GM12872 (cell line): ENCODE measurements at regions not wholly inside any gene's neighbourhood (a gene's known extent, or its start where the extent isn't known, plus 50 kb on each side); places are given as distances from the start of the nearest gene placed in this dataset.

ENCODE experiments used
- CTCF ChIP-seq: IDR thresholded peaks from 3 replicates; pipeline ENCODE4 v1.5.1; 2011; ENCODE audit warnings: low read depth, mild to moderate bottlenecking, low read length, moderate library complexity; ENCODE audit not compliant: insufficient read depth

- TF ChIP-seq CTCF: no peak
Observed at GRCh38 chr6:40936818-40937251, 102.2 kb downstream of the UNC5CL start.

GRCh38 chr6:40933864-40934263 lies 105.2 kb downstream of the UNC5CL start:
- TF ChIP-seq CTCF: no peak

GRCh38 chr6:40932953-40933352 lies 106.1 kb downstream of the UNC5CL start:
- no peak for TF ChIP-seq CTCF

- no peak for TF ChIP-seq CTCF
Observed at GRCh38 chr6:40932366-40932765, 106.7 kb downstream of the UNC5CL start.

- no peak for TF ChIP-seq CTCF
Observed at GRCh38 chr6:40931931-40932330, 107.1 kb downstream of the UNC5CL start.

GRCh38 chr6:40930555-40930954 lies 108.5 kb downstream of the UNC5CL start:
- TF ChIP-seq CTCF: no peak

GRCh38 chr6:40930045-40930444 lies 109.0 kb downstream of the UNC5CL start:
- no peak for TF ChIP-seq CTCF

GRCh38 chr6:40929176-40929575 lies 109.8 kb downstream of the UNC5CL start:
- TF ChIP-seq CTCF: no peak
